G401 (cell line): ENCODE measurements at regions not wholly inside any gene's neighbourhood (a gene's known extent, or its start where the extent isn't known, plus 50 kb on each side); places are given as distances from the start of the nearest gene placed in this dataset.

Experiments used
- DNase-seq: peaks from one replicate; pipeline ENCODE4 v3.0.0-alpha.2; 2015; ENCODE audit warnings: low spot score
- in situ Hi-C: cut with HindIII; loops from 2 replicates; pipeline ENCODE4 v1.10.0; 2016; ENCODE audit warnings: low sequenced_read_pairs, mixed read lengths

DNA sequence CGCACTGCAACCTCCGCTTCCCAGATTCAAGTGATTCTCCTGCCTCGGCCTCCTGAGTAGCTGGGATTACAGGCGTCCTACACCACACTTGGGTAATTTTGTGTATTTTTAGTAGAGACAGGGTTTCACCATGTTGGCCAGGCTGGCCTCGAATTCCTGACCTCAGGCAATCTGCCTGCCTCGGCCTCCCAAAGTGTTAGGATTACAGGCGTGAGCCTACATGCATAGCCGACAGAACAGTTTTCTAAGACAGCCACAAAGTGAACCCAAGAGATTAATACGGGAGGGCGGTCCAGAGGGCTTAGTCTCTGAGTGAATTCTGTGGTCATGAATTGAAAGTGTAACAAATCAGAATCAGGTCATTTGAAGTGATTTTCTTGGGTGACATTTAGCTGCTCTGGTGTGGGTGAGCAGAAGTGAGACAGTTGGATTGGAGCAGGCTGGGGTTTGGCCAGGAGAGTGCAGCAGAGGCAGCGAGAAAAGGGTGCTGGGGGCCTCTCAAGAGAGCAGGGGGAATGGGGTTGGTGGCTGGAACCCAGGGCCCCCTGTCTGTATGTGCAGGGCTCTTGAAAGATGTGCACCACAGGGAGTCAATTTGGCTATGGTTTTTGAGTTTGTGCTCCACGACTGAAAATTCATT lies 231.4 kb upstream of the WSCD1 start:
- no peak for DNase-seq
- in situ Hi-C loops = no loop called here

DNA sequence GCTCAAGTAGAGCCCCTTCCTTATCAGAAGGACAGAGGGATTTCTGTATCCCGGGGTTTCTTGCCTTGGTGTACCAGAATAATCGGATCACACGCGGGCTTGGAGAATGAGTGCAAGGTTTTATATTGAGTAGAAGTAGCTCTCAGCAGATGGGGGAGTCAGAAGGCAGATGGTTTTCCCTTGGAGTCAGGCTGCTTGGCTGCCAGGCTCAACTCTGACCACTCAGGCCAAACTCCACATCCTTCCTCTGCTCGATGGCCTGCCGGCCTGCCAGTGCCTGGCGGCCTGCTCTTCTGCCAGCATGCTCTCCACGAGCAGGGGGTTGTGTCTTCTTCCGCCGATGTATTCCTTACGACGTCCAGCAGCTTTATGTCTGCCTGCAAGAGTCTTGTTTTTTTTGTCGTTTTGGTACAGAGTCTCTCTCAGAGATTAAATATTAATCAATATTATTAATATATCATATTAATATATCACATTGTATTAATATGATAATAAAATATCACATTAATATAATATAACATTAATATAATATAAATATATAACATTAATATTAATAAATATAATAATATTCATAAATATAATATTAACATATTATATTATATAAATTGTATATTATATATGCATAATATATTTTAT lies 229.2 kb upstream of the WSCD1 start:
- in situ Hi-C loops = no loop called here
- peak; percentile 90 for DNase-seq

DNA sequence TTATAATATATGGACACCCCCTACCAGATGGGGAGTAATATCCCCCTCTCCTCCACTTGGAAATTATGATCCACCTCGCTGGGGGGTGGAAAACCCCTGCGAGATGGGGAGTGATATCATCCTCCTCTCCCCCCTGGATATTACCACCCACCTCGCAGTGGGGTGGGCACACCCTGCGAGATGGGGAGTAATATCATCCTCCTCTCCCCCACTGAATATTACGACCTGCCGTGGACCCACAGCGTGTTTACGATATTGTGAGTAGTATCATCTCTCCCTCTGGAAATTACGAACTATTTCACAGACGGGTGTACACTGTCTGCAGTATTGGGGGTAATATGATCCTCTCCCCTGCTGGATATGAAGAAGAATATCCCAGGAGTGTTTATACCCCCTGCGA lies 228.3 kb upstream of the WSCD1 start:
- no peak for DNase-seq
- in situ Hi-C loops = no loop called here

DNA sequence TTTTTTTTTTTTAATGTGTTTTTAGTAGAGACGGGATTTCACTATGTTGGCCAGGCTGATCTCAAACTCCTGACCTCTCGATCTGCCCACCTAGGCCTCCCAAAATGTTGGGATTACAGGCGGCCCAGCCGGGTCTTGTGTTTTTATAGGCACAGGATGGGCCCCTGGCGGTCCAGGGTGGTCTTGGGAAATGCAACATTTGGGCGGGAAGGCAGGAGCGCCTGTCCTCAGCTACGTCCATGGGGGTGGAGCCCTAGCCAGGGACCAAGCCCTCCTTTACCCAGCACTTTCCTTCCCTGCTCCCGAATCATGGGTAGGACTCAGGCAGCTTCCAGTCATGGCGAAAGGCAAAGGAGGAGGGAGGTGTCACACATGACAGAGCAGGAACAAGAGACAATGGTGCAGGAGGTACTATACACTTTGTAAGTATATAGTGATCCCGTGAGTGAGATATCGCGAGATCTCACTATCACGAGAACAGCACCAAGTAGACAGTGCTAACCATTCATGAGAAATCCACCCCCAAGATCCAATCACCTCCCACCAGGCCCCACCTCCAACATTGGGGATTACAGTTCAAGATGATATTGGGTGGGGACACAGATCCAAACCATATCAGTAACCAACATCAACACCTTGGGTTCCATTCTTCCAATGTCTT lies 226.7 kb upstream of the WSCD1 start:
- DNase-seq = no peak
- in situ Hi-C loops = no loop called here

GRCh38 chr17:5846001-5846400 lies 224.2 kb upstream of the WSCD1 start:
- in situ Hi-C loops = no loop called here
- no peak for DNase-seq

DNA sequence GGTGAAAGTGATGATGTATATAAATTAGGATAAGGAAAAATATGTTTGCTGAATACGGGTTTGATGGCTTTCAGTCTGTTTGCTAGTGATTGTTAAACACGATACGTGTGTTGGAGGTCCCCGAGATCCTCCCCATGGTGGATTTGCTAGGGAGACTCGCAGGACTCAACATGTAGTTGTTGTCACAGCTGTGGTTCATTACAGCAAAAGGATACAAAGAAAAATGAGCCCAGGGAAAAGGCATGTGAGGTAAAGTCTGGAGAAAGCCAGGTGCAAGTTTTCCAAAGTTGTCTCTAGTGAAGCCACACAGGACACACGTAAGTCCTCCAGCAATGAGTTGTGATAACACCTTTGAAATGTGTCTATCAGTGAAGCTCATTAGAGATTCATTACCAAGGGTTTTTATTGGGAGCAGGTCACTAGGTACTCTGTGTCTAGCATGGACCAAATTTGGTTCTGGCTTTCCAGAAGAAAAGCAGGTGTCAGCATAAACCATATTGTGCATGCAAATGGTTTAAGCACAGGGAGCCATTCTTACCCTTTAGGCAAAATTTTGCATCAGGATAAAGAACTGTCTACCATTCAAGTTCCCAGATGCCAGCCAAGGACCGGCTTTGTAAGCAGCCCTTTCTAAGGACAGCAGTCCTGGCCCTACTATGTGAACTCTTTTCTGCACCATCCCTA lies 215.2 kb upstream of the WSCD1 start:
- DNase-seq = no peak
- in situ Hi-C loops = no loop called here

GRCh38 chr17:5861246-5861645 lies 208.9 kb upstream of the WSCD1 start:
- in situ Hi-C loops = no loop called here
- DNase-seq = peak; percentile 72

DNA sequence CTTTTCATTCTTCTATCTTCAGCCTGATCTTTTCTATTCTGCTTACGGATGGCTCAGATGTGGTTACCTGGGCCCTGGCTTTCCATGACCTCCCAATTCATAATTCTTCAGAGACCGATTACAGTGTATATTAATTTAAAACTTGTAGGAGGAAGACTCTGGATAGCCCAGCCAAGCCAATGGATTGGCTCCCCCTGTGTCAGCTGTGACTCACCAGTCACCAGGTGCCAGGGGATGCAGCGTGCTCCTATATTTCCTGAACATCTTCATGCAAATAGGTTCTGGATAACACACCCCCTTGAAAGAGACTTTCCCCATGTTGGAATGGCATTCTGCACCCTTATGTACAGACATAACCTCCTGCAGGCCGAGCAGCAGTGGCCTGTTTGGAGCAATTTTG lies 208.3 kb upstream of the WSCD1 start:
- DNase-seq = no peak
- in situ Hi-C loops = no loop called here

DNA sequence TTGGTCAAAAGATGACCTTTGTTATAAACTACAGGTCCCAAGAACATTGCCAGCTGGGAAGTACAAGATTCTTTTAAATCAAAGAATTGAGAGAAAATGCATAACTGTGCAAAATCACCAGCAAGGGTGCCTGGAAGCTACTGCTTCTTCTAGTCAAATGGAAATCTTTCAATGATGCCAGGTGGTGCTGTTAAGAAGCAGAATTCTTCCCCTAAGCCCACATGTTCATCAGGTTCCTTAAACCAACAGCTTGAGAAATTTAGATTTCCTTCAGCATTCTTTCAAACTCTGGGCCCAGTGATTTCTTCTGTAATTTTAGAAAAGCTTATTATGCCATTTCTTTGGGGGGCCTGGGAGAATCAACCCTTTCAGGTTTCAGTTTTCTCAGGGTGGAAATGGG lies 207.8 kb upstream of the WSCD1 start:
- in situ Hi-C loops = no loop called here
- no peak for DNase-seq

- in situ Hi-C loops = no loop called here
- no peak for DNase-seq
These were observed 205.2 kb upstream of the WSCD1 start for GRCh38 chr17:5864741-5865657.

- no peak for DNase-seq
- in situ Hi-C loops = no loop called here
These were observed 203.2 kb upstream of the WSCD1 start for GRCh38 chr17:5866978-5867377.

GRCh38 chr17:5869041-5869745 lies 201.0 kb upstream of the WSCD1 start:
- peak; percentile 20 for DNase-seq
- in situ Hi-C loops = no loop called here

DNA sequence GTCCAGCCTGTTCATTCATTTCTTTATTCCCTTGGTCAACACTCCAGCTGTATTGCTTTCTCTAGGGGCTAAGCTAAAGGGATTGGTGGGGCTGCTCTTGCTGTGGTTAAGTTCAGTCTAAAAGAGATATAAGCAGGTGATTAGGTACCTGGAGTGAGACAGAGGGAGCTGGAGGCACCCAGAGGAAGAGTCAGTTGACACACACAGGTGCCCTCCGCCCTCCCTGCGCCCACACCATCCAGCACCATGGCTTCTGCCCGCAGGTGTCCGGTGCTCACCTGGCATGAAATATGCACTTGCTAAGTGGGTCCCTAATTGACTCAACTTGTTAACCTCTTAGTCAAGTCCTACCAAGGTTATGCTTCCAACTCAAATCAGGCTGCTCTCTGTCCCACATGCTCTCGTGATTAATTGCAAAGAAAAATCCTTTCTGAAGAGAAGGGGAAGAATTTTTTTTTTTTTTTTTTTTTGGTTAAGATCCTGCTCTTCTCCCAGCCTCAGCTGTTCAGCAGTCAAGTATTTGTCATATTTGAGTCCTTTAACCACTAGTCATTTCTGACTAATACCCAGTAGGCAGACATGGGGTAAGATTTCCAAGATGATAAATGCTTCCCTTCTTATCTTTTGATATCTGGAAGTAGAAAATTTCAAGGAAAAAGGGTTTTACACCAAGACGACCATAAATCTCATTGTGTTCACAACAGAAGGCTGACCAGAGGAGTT lies 199.8 kb upstream of the WSCD1 start:
- in situ Hi-C loops = no loop called here
- no peak for DNase-seq

GRCh38 chr17:5871666-5872065 lies 198.5 kb upstream of the WSCD1 start:
- no peak for DNase-seq
- in situ Hi-C loops = no loop called here

DNA sequence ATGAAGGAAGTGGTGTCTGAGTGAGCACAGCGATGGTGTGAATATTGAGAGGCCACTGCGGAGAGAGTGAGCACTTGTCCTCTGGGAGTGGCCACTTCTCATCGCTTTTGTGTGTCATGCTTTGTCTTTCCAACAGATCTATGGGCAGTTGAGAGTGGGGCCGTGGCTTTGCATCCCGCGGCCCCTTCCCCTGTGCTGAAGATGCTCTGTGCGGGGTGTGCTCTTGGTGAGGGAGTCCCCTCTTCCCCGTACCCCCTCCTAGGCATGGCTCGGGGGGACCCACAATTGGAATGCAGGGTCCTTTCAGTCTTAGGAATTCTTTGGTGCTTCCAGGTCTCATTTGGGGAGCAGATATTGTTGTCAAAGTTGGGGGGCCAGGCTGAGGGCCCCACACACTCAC lies 197.3 kb upstream of the WSCD1 start:
- in situ Hi-C loops = no loop called here
- no peak for DNase-seq

- DNase-seq = no peak
- in situ Hi-C loops = no loop called here
These were observed 196.4 kb upstream of the WSCD1 start for GRCh38 chr17:5873781-5874180.

GRCh38 chr17:5874486-5874885 lies 195.7 kb upstream of the WSCD1 start:
- no peak for DNase-seq
- in situ Hi-C loops = no loop called here

DNA sequence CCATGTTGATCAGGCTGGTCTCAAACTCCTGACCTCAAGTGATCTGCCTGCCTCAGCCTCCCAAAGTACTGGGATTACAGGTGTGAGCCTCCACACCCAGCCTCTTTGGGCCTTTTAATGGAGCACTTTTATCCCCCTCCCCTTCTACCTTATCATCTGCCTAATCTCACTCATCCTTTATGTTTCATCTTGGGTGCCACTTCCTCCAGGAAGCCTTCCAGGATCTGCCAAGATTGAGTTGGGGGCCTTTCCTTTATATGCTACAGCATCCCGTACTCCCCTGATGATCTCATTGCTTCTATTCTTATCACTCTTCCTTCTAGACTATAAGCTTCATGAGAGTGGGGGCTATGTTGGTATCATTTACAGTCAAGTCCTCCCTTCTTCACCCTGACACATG lies 192.8 kb upstream of the WSCD1 start:
- DNase-seq = no peak
- in situ Hi-C loops = no loop called here
